ENCODE measurements at regions not wholly inside any gene's neighbourhood (a gene's known extent, or its start where the extent isn't known, plus 50 kb on each side); places are given as distances from the start of the nearest gene placed in this dataset.
"Not testable (repeated sequence)": the region's sequence is repeated elsewhere in the genome, so short reads cannot be mapped to it uniquely, and the experiment has no call there.

DNA sequence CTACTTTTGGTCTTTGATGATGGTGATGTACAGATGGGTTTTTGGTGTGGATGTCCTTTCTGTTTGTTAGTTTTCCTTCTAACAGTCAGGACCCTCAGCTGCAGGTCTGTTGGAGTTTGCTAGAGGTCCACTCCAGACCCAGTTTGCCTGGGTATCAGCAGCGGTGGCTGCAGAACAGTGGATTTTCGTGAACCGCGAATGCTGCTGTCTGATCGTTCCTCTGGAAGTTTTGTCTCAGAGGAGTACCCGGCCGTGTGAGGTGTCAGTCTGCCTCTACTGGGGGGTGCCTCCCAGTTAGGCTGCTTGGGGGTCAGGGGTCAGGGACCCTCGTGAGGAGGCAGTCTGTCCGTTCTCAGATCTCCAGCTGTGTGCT, 56.6 kb upstream of the TNFAIP8 start:
- not testable (repeated sequence) for H3K4me3 Mint-ChIP-seq; H4K20me1 ChIP-seq (replicated peaks; ENCODE audit: insufficient read depth); DNase-seq (ENCODE audit: low spot score); H3K9me2 ChIP-seq (ENCODE audit: insufficient read depth); H3K27me3 Mint-ChIP-seq (ENCODE audit: insufficient read depth, low read depth, poor library complexity); H3F3A ChIP-seq (replicated peaks; ENCODE audit: low read depth); H3K4me1 Mint-ChIP-seq; H3K27ac ChIP-seq (ENCODE audit: low read depth); H2AFZ ChIP-seq; H3K4me1 ChIP-seq (ENCODE audit: insufficient read depth); H3K27me3 ChIP-seq (ENCODE audit: insufficient read depth); H3K4me2 ChIP-seq; H3K79me2 ChIP-seq (replicated peaks; ENCODE audit: insufficient read depth); ATAC-seq; H3K36me3 ChIP-seq (ENCODE audit: insufficient read depth); H3K27ac Mint-ChIP-seq; H3K4me3 ChIP-seq
- Mint-ChIP-seq H3K9me3 (peaks cover 33% of the 10 kb centered on the region), H3K36me3 (ENCODE audit: low read depth) (peaks cover 27% of the 10 kb centered on the region)

DNA sequence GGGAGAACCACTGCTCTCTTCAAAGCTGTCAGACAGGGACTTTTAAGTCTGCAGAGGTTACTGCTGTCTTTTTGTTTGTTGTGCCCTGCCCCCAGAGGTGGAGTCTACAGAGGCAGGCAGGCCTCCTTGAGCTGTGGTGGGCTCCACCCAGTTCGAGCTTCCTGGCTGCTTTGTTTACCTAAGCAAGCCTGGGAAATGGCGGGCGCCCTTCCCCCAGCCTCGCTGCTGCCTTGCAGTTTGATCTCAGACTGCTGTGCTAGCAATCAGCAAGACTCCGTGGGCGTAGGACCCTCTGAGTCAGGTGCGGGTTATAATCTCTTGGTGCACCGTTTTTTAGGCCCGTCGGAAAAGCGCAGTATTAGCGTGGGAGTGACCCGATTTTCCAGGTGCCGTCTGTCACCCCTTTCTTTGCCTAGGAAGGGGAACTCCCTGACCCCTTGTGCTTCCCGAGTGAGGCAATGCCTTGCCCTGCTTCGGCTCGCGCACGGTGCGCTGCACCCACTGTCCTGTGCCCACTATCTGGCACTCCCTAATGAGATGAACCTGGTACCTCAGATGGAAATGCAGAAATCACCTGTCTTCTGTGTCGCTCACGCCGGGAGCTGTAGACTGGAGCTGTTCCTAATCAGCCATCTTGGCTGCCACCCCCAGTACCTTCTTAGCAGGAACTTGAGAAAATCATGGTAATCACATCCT, 56.1 kb upstream of the TNFAIP8 start:
- not testable (repeated sequence) for H3K27me3 ChIP-seq (ENCODE audit: insufficient read depth); DNase-seq (ENCODE audit: low spot score); H3K4me3 Mint-ChIP-seq; H3K27me3 Mint-ChIP-seq (ENCODE audit: insufficient read depth, low read depth, poor library complexity); H3F3A ChIP-seq (replicated peaks; ENCODE audit: low read depth); H3K4me3 ChIP-seq; H2AFZ ChIP-seq; H3K4me2 ChIP-seq; H3K9me2 ChIP-seq (ENCODE audit: insufficient read depth); H3K36me3 ChIP-seq (ENCODE audit: insufficient read depth); H3K4me1 Mint-ChIP-seq; H3K4me1 ChIP-seq (ENCODE audit: insufficient read depth); H3K27ac Mint-ChIP-seq; H4K20me1 ChIP-seq (replicated peaks; ENCODE audit: insufficient read depth); H3K27ac ChIP-seq (ENCODE audit: low read depth); ATAC-seq; H3K79me2 ChIP-seq (replicated peaks; ENCODE audit: insufficient read depth)
- Mint-ChIP-seq H3K36me3 (ENCODE audit: low read depth) (peaks cover 25% of the 10 kb centered on the region), H3K9me3 (peaks cover 30% of the 10 kb centered on the region)

DNA sequence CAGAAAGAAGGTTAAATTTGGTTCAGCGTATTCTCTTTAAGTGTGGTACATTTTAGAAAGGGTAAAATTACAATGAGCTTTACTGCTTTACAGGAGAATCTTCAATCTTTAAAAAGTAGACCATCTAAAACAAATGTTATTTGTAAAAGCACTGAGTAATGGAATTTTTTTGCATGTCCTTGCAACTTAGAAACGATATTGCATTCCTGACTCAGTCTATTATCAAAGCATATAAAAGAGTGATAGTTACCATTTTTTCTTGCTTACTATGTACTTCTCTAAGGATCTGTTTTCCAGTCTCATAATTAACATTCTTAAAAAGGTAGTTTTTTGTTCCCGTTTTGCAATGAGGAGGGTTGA, 55.5 kb upstream of the TNFAIP8 start:
- no peak overlapping the region for H3K4me2 ChIP-seq
- H3K36me3 ChIP-seq (ENCODE audit: insufficient read depth) = no peaks in the 10 kb centered on the region; the same call in 1 of the 2 replicates
- H3F3A ChIP-seq (replicated peaks; ENCODE audit: low read depth) = no peaks in the 10 kb centered on the region
- Mint-ChIP-seq H3K36me3 (ENCODE audit: low read depth) (peaks cover 25% of the 10 kb centered on the region), H3K27me3 (ENCODE audit: insufficient read depth, low read depth, poor library complexity) (peaks cover 1% of the 10 kb centered on the region), H3K4me3 (no peak overlapping the region), H3K27ac (no peak overlapping the region), H3K9me3 (peaks cover 28% of the 10 kb centered on the region), H3K4me1 (peaks cover 7% of the 10 kb centered on the region; the same call in 2 of the 3 replicates)
- H3K4me1 ChIP-seq (ENCODE audit: insufficient read depth) = no peaks in the 10 kb centered on the region; the same call in 1 of the 2 replicates
- H3K79me2 ChIP-seq (replicated peaks; ENCODE audit: insufficient read depth) = no peaks in the 10 kb centered on the region
- no peak overlapping the region for H3K27ac ChIP-seq (ENCODE audit: low read depth)
- H3K27me3 ChIP-seq (ENCODE audit: insufficient read depth) = no peaks in the 10 kb centered on the region
- H3K4me3 ChIP-seq = no peak overlapping the region
- no peak overlapping the region for H2AFZ ChIP-seq
- no peaks in the 10 kb centered on the region for H4K20me1 ChIP-seq (replicated peaks; ENCODE audit: insufficient read depth)
- DNase-seq (ENCODE audit: low spot score) (no peak), ATAC-seq (no peak)
- no peaks in the 10 kb centered on the region for H3K9me2 ChIP-seq (ENCODE audit: insufficient read depth)
- TF ChIP-seq, protein P1, sequence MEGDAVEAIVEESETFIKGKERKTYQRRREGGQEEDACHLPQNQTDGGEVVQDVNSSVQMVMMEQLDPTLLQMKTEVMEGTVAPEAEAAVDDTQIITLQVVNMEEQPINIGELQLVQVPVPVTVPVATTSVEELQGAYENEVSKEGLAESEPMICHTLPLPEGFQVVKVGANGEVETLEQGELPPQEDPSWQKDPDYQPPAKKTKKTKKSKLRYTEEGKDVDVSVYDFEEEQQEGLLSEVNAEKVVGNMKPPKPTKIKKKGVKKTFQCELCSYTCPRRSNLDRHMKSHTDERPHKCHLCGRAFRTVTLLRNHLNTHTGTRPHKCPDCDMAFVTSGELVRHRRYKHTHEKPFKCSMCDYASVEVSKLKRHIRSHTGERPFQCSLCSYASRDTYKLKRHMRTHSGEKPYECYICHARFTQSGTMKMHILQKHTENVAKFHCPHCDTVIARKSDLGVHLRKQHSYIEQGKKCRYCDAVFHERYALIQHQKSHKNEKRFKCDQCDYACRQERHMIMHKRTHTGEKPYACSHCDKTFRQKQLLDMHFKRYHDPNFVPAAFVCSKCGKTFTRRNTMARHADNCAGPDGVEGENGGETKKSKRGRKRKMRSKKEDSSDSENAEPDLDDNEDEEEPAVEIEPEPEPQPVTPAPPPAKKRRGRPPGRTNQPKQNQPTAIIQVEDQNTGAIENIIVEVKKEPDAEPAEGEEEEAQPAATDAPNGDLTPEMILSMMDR (conservative IDR thresholded peaks at IDR 0.05; ENCODE audit: low read depth in 2 of 2) = no peak
- no peak for TF ChIP-seq JUNB (IDR thresholded peaks at IDR 0.05; ENCODE audit: unreplicated experiment)
- TF ChIP-seq ZNF114 (CRISPR knock-in tag; IDR thresholded peaks at IDR 0.05) = no peak
- TF ChIP-seq STAT1 (IDR thresholded peaks at IDR 0.05; ENCODE audit: unreplicated experiment) = no peak
- TF ChIP-seq NANOG (IDR thresholded peaks at IDR 0.05; ENCODE audit: borderline replicate concordance) = no peak
- TF ChIP-seq, protein P2, sequence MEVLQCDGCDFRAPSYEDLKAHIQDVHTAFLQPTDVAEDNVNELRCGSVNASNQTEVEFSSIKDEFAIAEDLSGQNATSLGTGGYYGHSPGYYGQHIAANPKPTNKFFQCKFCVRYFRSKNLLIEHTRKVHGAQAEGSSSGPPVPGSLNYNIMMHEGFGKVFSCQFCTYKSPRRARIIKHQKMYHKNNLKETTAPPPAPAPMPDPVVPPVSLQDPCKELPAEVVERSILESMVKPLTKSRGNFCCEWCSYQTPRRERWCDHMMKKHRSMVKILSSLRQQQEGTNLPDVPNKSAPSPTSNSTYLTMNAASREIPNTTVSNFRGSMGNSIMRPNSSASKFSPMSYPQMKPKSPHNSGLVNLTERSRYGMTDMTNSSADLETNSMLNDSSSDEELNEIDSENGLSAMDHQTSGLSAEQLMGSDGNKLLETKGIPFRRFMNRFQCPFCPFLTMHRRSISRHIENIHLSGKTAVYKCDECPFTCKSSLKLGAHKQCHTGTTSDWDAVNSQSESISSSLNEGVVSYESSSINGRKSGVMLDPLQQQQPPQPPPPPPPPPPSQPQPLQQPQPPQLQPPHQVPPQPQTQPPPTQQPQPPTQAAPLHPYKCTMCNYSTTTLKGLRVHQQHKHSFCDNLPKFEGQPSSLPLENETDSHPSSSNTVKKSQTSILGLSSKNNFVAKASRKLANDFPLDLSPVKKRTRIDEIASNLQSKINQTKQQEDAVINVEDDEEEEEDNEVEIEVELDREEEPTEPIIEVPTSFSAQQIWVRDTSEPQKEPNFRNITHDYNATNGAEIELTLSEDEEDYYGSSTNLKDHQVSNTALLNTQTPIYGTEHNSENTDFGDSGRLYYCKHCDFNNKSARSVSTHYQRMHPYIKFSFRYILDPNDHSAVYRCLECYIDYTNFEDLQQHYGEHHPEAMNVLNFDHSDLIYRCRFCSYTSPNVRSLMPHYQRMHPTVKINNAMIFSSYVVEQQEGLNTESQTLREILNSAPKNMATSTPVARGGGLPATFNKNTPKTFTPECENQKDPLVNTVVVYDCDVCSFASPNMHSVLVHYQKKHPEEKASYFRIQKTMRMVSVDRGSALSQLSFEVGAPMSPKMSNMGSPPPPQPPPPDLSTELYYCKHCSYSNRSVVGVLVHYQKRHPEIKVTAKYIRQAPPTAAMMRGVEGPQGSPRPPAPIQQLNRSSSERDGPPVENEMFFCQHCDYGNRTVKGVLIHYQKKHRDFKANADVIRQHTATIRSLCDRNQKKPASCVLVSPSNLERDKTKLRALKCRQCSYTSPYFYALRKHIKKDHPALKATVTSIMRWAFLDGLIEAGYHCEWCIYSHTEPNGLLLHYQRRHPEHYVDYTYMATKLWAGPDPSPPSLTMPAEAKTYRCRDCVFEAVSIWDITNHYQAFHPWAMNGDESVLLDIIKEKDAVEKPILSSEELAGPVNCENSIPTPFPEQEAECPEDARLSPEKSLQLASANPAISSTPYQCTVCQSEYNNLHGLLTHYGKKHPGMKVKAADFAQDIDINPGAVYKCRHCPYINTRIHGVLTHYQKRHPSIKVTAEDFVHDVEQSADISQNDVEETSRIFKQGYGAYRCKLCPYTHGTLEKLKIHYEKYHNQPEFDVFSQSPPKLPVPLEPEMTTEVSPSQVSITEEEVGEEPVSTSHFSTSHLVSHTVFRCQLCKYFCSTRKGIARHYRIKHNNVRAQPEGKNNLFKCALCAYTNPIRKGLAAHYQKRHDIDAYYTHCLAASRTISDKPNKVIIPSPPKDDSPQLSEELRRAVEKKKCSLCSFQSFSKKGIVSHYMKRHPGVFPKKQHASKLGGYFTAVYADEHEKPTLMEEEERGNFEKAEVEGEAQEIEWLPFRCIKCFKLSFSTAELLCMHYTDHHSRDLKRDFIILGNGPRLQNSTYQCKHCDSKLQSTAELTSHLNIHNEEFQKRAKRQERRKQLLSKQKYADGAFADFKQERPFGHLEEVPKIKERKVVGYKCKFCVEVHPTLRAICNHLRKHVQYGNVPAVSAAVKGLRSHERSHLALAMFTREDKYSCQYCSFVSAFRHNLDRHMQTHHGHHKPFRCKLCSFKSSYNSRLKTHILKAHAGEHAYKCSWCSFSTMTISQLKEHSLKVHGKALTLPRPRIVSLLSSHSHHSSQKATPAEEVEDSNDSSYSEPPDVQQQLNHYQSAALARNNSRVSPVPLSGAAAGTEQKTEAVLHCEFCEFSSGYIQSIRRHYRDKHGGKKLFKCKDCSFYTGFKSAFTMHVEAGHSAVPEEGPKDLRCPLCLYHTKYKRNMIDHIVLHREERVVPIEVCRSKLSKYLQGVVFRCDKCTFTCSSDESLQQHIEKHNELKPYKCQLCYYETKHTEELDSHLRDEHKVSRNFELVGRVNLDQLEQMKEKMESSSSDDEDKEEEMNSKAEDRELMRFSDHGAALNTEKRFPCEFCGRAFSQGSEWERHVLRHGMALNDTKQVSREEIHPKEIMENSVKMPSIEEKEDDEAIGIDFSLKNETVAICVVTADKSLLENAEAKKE (CRISPR knock-in tag; IDR thresholded peaks at IDR 0.05) = no peak
- no peak for TF ChIP-seq EZH2phosphoT487 (IDR thresholded peaks at IDR 0.05; ENCODE audit: unreplicated experiment)
- TF ChIP-seq, protein P3, sequence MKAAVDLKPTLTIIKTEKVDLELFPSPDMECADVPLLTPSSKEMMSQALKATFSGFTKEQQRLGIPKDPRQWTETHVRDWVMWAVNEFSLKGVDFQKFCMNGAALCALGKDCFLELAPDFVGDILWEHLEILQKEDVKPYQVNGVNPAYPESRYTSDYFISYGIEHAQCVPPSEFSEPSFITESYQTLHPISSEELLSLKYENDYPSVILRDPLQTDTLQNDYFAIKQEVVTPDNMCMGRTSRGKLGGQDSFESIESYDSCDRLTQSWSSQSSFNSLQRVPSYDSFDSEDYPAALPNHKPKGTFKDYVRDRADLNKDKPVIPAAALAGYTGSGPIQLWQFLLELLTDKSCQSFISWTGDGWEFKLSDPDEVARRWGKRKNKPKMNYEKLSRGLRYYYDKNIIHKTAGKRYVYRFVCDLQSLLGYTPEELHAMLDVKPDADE (IDR thresholded peaks at IDR 0.05) = no peak
